PFSK-1 (cell line): ENCODE measurements at regions not wholly inside any gene's neighbourhood (a gene's known extent, or its start where the extent isn't known, plus 50 kb on each side); places are given as distances from the start of the nearest gene placed in this dataset.

Experiments used
- FOXP2 ChIP-seq: optimal IDR thresholded peaks from 2 replicates; pipeline ENCODE3; 2011; ENCODE audit warnings: borderline replicate concordance, control low read depth, inconsistent platforms; ENCODE audit not compliant: insufficient read depth; ENCODE audit errors: extremely low read length, extremely low read depth
- POLR2AphosphoS5 ChIP-seq: IDR thresholded peaks from 2 replicates; pipeline ENCODE4 v1.6.1; 2012; ENCODE audit warnings: low read depth, mild to moderate bottlenecking, control low read depth, low read length, moderate library complexity
- SIN3A ChIP-seq: IDR thresholded peaks from 2 replicates; pipeline ENCODE4 v1.6.1; 2012; ENCODE audit warnings: mild to moderate bottlenecking, low read length, moderate library complexity, borderline replicate concordance; ENCODE audit not compliant: insufficient read depth
- TAF1 ChIP-seq: IDR thresholded peaks from 2 replicates; pipeline ENCODE4 v1.6.1; 2012; ENCODE audit warnings: low read length, control low read depth, borderline replicate concordance; ENCODE audit not compliant: insufficient read depth
- TF ChIP-seq, protein P1 (sequence below), 2 experiments: IDR thresholded peaks; 2 replicates each; pipeline versions ENCODE4 v1.6.1 to v1.8.0; 2011 to 2012; ENCODE audit warnings: low read depth in 2 of 2, low read length in 2 of 2, control low read depth in 1 of 2, inconsistent platforms in 1 of 2, mild to moderate bottlenecking in 1 of 2, moderate library complexity in 1 of 2; ENCODE audit not compliant: insufficient read depth in 1 of 2

DNA sequence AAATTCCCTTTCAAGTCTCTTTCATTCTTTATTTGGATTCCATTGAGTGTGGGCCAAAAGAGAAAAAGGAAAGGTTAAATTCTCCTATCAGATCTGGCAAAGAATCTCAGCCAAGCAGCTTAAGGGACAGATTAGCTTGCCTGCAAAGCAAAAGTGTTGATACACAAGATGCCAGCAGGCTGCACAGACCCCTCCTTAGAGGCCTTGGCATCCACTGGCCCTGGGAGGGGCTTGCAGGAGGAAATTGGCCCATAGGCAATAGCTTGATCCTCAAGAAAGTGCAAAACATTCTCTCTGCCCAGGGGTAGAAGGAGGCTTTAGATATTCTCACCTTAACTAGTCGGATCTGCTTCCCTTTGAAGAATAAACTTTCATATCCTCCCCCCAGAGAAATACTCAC is 300.4 kb upstream of the CPEB2 start:
- TF ChIP-seq SIN3A (no peak), POLR2AphosphoS5 (no peak), FOXP2 (no peak), TAF1 (no peak)
- TF ChIP-seq, protein P1, sequence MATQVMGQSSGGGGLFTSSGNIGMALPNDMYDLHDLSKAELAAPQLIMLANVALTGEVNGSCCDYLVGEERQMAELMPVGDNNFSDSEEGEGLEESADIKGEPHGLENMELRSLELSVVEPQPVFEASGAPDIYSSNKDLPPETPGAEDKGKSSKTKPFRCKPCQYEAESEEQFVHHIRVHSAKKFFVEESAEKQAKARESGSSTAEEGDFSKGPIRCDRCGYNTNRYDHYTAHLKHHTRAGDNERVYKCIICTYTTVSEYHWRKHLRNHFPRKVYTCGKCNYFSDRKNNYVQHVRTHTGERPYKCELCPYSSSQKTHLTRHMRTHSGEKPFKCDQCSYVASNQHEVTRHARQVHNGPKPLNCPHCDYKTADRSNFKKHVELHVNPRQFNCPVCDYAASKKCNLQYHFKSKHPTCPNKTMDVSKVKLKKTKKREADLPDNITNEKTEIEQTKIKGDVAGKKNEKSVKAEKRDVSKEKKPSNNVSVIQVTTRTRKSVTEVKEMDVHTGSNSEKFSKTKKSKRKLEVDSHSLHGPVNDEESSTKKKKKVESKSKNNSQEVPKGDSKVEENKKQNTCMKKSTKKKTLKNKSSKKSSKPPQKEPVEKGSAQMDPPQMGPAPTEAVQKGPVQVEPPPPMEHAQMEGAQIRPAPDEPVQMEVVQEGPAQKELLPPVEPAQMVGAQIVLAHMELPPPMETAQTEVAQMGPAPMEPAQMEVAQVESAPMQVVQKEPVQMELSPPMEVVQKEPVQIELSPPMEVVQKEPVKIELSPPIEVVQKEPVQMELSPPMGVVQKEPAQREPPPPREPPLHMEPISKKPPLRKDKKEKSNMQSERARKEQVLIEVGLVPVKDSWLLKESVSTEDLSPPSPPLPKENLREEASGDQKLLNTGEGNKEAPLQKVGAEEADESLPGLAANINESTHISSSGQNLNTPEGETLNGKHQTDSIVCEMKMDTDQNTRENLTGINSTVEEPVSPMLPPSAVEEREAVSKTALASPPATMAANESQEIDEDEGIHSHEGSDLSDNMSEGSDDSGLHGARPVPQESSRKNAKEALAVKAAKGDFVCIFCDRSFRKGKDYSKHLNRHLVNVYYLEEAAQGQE (IDR thresholded peaks at IDR 0.05; ENCODE audit: insufficient read depth in 1 of 2, low read depth in 2 of 2, low read length in 2 of 2) = no peak

GRCh38 chr4:14708574-14708973 is 293.7 kb upstream of the CPEB2 start:
- no peak for TF ChIP-seq TAF1
- TF ChIP-seq SIN3A = no peak

GRCh38 chr4:14711259-14711658 is 291.0 kb upstream of the CPEB2 start:
- TF ChIP-seq SIN3A (no peak), TAF1 (no peak), FOXP2 (no peak), POLR2AphosphoS5 (no peak)
- TF ChIP-seq, protein P1 (IDR thresholded peaks at IDR 0.05; ENCODE audit: insufficient read depth in 1 of 2, low read depth in 2 of 2, low read length in 2 of 2) = no peak

GRCh38 chr4:14716691-14717090 is 285.6 kb upstream of the CPEB2 start:
- no peak for TF ChIP-seq POLR2AphosphoS5
- TF ChIP-seq SIN3A = no peak
- no peak for TF ChIP-seq FOXP2
- TF ChIP-seq, protein P1 (IDR thresholded peaks at IDR 0.05; ENCODE audit: insufficient read depth in 1 of 2, low read depth in 2 of 2, low read length in 2 of 2) = no peak
- no peak for TF ChIP-seq TAF1

GRCh38 chr4:14719053-14719452 is 283.2 kb upstream of the CPEB2 start:
- TF ChIP-seq FOXP2 (no peak), POLR2AphosphoS5 (no peak), SIN3A (no peak), TAF1 (no peak)
- TF ChIP-seq, protein P1 (IDR thresholded peaks at IDR 0.05; ENCODE audit: insufficient read depth in 1 of 2, low read depth in 2 of 2, low read length in 2 of 2) = no peak
